GM12878 (cell line): ENCODE measurements at regions not wholly inside any gene's neighbourhood (a gene's known extent, or its start where the extent isn't known, plus 50 kb on each side); places are given as distances from the start of the nearest gene placed in this dataset.

Experiments used
- ATAC-seq: fragments of 200-7000 bp; cut with Tn5 transposase; 3 replicates; pipeline ENCODE4 v1.9.1; 2020; ENCODE audit warnings: mild to moderate bottlenecking, moderate library complexity
- BruUV-seq: library from RNA; stranded (reverse); fragments of 400-500 nt; replicated peaks from 2 replicates; lab custom pipeline; 2021; lab: Mats Ljungman, UMichigan
- CTCF ChIA-PET: fragments of 300-600 bp; sonication (Branson Sonifier 250); formaldehyde crosslinking; extraction: SDS; loops from one replicate; lab custom pipeline; 2021; ENCODE audit warnings: inconsistent platforms; lab: Yijun Ruan, JAX
- POLR2A ChIA-PET: fragments of 350-600 bp; formaldehyde crosslinking; extraction: SDS; loops from one replicate; lab custom pipeline; 2021; ENCODE audit warnings: inconsistent platforms; lab: Charles Lee
- RAD21 ChIA-PET: fragments of 300-600 bp; sonication (Branson Sonifier 250); formaldehyde crosslinking; loops from one replicate; lab custom pipeline; 2023; ENCODE audit warnings: antibody characterized with exemption; ENCODE audit not compliant: unreplicated experiment; lab: Charles Lee
- SMC1A ChIA-PET: fragments of 300-600 bp; sonication (Branson Sonifier 250); formaldehyde crosslinking; loops from one replicate; lab custom pipeline; 2023; ENCODE audit not compliant: unreplicated experiment, uncharacterized antibody; lab: Charles Lee
- DNase-seq: peaks from one replicate; pipeline ENCODE4 v3.0.0-alpha.2; 2011; ENCODE audit warnings: low read depth, low spot score
- FAIRE-seq: peaks from 3 replicates; lab custom pipeline; 2011; peaks lifted over from hg19 to GRCh38; lab: Jason Lieb, UNC
- H2AFZ ChIP-seq: 2 replicates; pipeline ENCODE4 v1.6.0; 2011; ENCODE audit warnings: low read depth, low read length, control low read depth; ENCODE audit not compliant: control insufficient read depth
- H3K27ac ChIP-seq: 2 replicates; pipeline ENCODE4 v1.5.1; 2011; ENCODE audit warnings: control low read depth; ENCODE audit not compliant: control insufficient read depth, insufficient read depth
- H3K27me3 ChIP-seq, 2 experiments: replicated peaks in 1 of 2; 2 replicates each; pipeline versions ENCODE4 v1.6.0 to v1.6.1; 2011; ENCODE audit warnings: low read length in 1 of 2; ENCODE audit not compliant: control insufficient read depth in 2 of 2, insufficient read depth in 2 of 2
- H3K36me3 ChIP-seq, 2 experiments: 2 replicates each; pipeline ENCODE4 v1.5.1; 2011; ENCODE audit warnings: low read length in 1 of 2; ENCODE audit not compliant: control insufficient read depth in 2 of 2, insufficient read depth in 2 of 2
- H3K4me1 ChIP-seq: 2 replicates; pipeline ENCODE4 v1.6.1; 2011; ENCODE audit warnings: mild to moderate bottlenecking, low read length, moderate library complexity, mixed read lengths; ENCODE audit not compliant: control insufficient read depth, insufficient read depth
- H3K4me2 ChIP-seq: 2 replicates; pipeline ENCODE4 v1.6.0; 2011; ENCODE audit warnings: control low read depth; ENCODE audit not compliant: control insufficient read depth, insufficient read depth
- H3K4me3 ChIP-seq: fragments of 200-600 bp; sonication (generic); 2 replicates; pipeline ENCODE4 v1.5.1; 2016
- H3K79me2 ChIP-seq: 2 replicates; pipeline ENCODE4 v1.6.0; 2011; ENCODE audit warnings: low read length; ENCODE audit not compliant: control insufficient read depth, insufficient read depth
- H3K9ac ChIP-seq: 2 replicates; pipeline ENCODE4 v1.8.0; 2011; ENCODE audit warnings: low read length, control low read depth, mixed read lengths; ENCODE audit not compliant: control insufficient read depth, insufficient read depth
- H3K9me3 ChIP-seq: replicated peaks from 3 replicates; pipeline ENCODE4 v1.5.1; 2011; ENCODE audit warnings: mild to moderate bottlenecking, low read length; ENCODE audit not compliant: control insufficient read depth, insufficient read depth
- H4K20me1 ChIP-seq: 2 replicates; pipeline ENCODE4 v1.6.0; 2011; ENCODE audit not compliant: control insufficient read depth, insufficient read depth
- BHLHE40 ChIP-seq, 2 experiments: fragments of 450-650 bp in 1 of 2; IDR thresholded peaks; 2 replicates each; pipeline ENCODE4 v1.6.1; 2011 to 2017; ENCODE audit warnings: low read depth in 2 of 2, borderline replicate concordance in 1 of 2, improper control_type of control experiment in 1 of 2, low read length in 1 of 2, mild to moderate bottlenecking in 1 of 2
- IKZF2 ChIP-seq, 2 experiments: fragments of 450-650 bp; IDR thresholded peaks; 2 replicates each; pipeline ENCODE4 v1.6.1; 2017; ENCODE audit warnings: mild to moderate bottlenecking in 2 of 2, moderate library complexity in 2 of 2
- MEF2B ChIP-seq: fragments of 450-650 bp; IDR thresholded peaks from 2 replicates; pipeline ENCODE4 v1.6.1; 2018; ENCODE audit warnings: mild to moderate bottlenecking, moderate library complexity; ENCODE audit not compliant: partially characterized antibody, poor library complexity, severe bottlenecking
- NFYB ChIP-seq: IDR thresholded peaks from 2 replicates; pipeline ENCODE4 v1.6.1; 2011; ENCODE audit warnings: low read depth, mild to moderate bottlenecking, low read length, improper control_type of control experiment, moderate library complexity; ENCODE audit not compliant: insufficient read depth
- NRF1 ChIP-seq: conservative IDR thresholded peaks from 2 replicates; pipeline ENCODE4 v1.6.1; 2011; ENCODE audit warnings: mild to moderate bottlenecking, low read depth, low read length, improper control_type of control experiment
- SRF ChIP-seq, 2 experiments: IDR thresholded peaks; 2 replicates each; pipeline ENCODE4 v1.6.1; 2011; ENCODE audit warnings: low read depth in 2 of 2, low read length in 2 of 2, mild to moderate bottlenecking in 1 of 2, moderate library complexity in 1 of 2
- WGBS: methylation state at CpG from one replicate; pipeline ENCODE4 v1.1.6; 2016; ENCODE audit warnings: low lambda C conversion rate; ENCODE audit not compliant: insufficient replicate concordance, insufficient coverage; ENCODE audit errors: missing lambda C conversion rate; 5-methylcytosine and 5-hydroxymethylcytosine counted together
- in situ Hi-C: fragments of 300-500 bp; cut with MboI; formaldehyde crosslinking; loops from 9 replicates; pipeline ENCODE4 v1.14.3; 2018; ENCODE audit warnings: mixed read lengths
- intact Hi-C: fragments of 100-400 bp; cut with micrococcal nuclease; formaldehyde crosslinking; loops from one replicate; pipeline ENCODE4 v1.14.2; 2022; ENCODE audit not compliant: unreplicated experiment
- TF ChIP-seq, protein P1 (sequence below), 3 experiments: IDR thresholded peaks in 2 of 3; conservative IDR thresholded peaks in 1 of 3; 2 replicates each; pipeline ENCODE4 v1.5.1; 2011; ENCODE audit warnings: low read depth in 3 of 3, low read length in 3 of 3, mild to moderate bottlenecking in 3 of 3, control low read depth in 2 of 3, moderate library complexity in 2 of 3, inconsistent platforms in 1 of 3, mixed read lengths in 1 of 3; ENCODE audit not compliant: control insufficient read depth in 2 of 3, insufficient read depth in 1 of 3; ENCODE audit errors: extremely low read depth in 1 of 3

DNA sequence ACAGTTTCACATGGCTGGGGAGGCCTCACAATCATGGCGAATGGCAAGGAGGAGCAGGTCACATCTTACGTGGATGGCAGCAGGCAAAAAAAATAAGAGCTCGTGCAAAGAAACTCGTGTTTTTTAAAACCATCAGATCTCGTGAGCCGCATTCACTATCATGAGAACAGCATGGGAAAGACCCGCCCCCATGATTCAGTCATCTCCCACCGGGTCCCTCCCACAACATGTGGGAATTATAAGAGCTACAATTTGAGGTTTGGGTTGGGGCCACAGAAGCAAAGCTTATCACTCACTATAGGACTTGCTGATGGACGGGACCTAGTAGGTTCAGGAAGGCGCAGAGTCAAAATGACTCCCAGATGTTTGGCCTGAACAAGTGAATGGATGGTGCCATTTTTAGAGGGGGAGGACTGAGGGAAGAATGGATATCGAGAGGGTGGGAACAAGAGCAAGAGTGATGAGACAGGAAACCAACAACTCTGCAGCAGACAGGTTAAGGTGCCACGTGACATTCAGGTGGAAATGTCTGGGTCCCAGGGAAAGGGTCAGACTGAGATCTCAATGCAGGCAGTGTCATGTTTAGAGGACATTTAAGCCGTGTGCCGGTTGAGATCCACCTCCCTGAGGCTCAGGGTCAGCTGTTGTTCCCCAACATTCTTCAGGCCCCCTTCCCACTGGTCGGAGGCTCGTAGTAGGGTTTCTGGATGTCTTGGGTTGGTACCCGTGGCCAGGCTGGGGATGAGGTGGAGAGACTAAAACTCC is 85.7 kb downstream of the MYCN start:
- no peaks in the 10 kb centered on the region for H4K20me1 ChIP-seq
- intact Hi-C loops: no loop called here
- TF ChIP-seq NRF1 (no peak), MEF2B (no peak), IKZF2 (IDR thresholded peaks at IDR 0.05) (no peak), NFYB (no peak), BHLHE40 (IDR thresholded peaks at IDR 0.05; ENCODE audit: borderline replicate concordance in 1 of 2, low read depth in 2 of 2, low read length in 1 of 2) (no peak), SRF (IDR thresholded peaks at IDR 0.05; ENCODE audit: low read depth in 2 of 2, low read length in 2 of 2) (no peak)
- TF ChIP-seq, protein P1, sequence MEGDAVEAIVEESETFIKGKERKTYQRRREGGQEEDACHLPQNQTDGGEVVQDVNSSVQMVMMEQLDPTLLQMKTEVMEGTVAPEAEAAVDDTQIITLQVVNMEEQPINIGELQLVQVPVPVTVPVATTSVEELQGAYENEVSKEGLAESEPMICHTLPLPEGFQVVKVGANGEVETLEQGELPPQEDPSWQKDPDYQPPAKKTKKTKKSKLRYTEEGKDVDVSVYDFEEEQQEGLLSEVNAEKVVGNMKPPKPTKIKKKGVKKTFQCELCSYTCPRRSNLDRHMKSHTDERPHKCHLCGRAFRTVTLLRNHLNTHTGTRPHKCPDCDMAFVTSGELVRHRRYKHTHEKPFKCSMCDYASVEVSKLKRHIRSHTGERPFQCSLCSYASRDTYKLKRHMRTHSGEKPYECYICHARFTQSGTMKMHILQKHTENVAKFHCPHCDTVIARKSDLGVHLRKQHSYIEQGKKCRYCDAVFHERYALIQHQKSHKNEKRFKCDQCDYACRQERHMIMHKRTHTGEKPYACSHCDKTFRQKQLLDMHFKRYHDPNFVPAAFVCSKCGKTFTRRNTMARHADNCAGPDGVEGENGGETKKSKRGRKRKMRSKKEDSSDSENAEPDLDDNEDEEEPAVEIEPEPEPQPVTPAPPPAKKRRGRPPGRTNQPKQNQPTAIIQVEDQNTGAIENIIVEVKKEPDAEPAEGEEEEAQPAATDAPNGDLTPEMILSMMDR (IDR thresholded peaks at IDR 0.05 in 2 of 3, conservative IDR thresholded peaks at IDR 0.05 in 1 of 3; ENCODE audit: control insufficient read depth in 2 of 3, extremely low read depth in 1 of 3, insufficient read depth in 1 of 3, low read depth in 3 of 3, low read length in 3 of 3): no peak
- TF ChIP-seq, all 136 proteins: peak for 0
- ATAC-seq (no peak), FAIRE-seq (no peak), DNase-seq (no peak)
- BruUV-seq: no TSS peak
- ChIA-PET CTCF (no interaction called here), SMC1A (no interaction called here), RAD21 (no interaction called here), POLR2A (no interaction called here)
- in situ Hi-C loops: no loop called here
- Histone ChIP-seq H3K36me3 (no peaks in the 10 kb centered on the region), H3K79me2 (no peaks in the 10 kb centered on the region), H2AFZ (no peak overlapping the region), H3K27me3 (no peaks in the 10 kb centered on the region; a peak in 2 of 4 replicates), H3K4me3 (no peak overlapping the region), H3K9me3 (no peaks in the 10 kb centered on the region), H3K4me2 (no peak overlapping the region), H3K9ac (no peak overlapping the region), H3K4me1 (no peaks in the 10 kb centered on the region), H3K27ac (no peak overlapping the region)
- WGBS: 20% methylated on average over 17 of the region's 17 CpGs
